ENCODE measurements at regions not wholly inside any gene's neighbourhood (a gene's known extent, or its start where the extent isn't known, plus 50 kb on each side); places are given as distances from the start of the nearest gene placed in this dataset.
A peak's percentile ranks its signal among the peaks of the same experiment; 100 is the strongest.

DNA sequence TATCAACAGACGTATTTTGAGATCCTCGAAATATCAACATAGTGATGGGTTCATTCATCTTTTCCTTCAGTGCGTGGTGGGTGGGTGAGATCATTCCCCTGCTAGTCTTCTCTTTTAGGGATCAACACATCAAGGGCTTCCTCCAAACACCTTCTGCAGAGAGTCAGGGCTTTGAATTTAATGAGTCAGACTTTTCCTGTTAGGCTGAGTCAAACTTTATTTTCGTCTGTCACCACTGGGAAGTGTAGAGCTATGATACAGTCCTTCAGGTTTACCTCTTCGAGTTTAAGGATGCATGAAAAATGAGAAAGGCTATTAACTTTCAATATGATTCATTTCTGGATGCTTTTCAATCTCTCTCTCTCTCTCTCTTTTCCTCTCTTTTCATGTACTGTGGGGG is 189.1 kb downstream of the BMP2 start:
- peak; percentile 8 for DNase-seq

DNA sequence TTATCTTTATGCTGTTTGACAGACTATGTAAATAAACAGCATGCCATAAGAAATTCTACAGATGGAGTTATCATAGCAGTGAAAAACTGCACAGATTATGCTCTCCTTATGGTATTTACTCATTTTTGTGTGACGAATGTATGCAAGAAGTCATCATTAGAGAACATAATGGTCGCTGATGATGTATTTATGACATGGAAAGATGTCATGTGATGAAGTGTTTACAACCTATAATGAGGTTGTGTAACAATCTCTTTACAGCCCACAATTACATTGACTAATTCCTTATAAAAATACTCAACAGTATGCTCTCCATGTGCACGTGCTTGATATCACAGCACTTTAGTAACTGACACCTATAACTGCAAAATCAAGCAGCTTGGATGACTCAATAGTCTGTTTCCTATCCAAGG is 192.4 kb downstream of the BMP2 start:
- no peak for DNase-seq

GRCh38 chr20:6966721-6967120 is 199.2 kb downstream of the BMP2 start:
- DNase-seq, result no peak

DNA sequence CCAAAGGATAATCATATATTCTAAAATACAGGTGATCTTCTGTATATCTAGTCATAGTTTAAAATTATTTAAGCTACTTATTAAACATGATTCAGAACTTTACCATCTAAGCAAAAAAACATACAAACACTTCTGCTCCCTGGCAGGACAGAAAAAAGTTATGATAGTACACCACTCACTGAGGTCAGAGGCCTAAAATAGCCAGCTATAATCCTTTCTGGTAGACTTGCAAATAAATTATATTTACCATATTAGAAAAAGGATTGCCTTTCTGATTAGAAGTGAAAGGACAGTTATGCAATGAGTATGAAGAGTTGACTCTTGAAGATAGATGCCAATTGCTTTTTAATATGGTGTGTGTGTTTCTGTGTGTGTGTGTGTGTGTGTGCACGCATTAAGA is 207.4 kb downstream of the BMP2 start:
- no peak for DNase-seq

DNA sequence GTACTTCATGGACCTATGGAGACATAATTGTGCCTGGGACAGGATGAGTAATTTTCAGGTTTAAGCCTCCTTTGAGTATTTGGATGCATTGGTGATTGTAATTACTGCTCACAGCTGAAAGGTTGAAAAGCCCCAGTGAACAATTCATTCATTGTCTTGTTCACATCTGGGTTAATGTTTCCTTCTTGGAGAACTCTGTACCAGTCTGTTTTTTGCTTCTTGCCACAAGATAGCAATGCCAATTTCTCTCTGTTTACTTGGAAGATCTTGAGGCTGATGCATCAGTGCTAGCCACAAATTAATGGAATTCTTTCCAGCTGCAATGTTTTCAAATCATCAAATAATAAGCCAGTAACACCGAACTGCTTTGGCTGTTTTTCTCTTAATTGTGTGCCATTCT is 207.8 kb downstream of the BMP2 start:
- no peak for DNase-seq

- DNase-seq, result no peak
Measured at GRCh38 chr20:6976106-6976900, 208.8 kb downstream of the BMP2 start.

GRCh38 chr20:6979621-6980020 is 212.1 kb downstream of the BMP2 start:
- no peak for DNase-seq

DNA sequence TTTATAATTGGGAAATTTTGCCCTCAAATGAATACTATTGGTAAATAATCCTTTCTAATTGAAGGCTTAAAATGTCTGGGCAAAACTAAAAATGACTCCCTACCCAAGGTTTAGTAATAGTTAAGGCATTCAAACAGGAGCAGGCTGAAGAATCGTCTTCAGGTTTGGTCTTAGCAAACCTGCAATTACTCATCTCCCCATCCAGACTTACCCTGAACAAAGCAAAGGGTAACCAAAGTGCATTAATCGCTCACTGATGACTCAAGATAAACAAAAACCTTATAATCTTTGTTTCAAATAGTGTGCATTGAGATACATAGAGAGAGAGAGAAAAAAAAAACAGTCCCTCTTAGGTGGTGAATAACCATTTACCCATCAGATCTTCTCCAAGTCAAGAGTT is 225.5 kb downstream of the BMP2 start:
- no peak for DNase-seq

DNA sequence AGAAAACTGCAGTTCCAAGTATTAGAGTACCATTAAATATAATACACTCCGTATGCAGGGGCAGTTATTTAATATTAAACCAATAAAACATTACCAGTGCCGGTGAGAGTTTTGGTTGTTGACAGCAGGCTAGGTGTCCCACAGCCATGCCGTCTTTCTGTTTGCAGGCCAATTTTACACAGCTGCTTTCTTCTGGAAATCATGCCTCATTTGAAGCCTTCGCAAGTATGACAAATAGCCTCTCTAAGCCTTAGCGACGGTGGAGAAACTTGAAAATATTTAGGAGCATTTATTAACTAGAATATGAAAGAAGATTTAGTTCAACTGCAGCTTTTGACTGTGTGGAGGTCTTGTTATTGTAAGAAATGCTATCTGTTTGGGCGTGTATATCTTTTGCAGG is 226.0 kb downstream of the BMP2 start:
- DNase-seq, result no peak

DNA sequence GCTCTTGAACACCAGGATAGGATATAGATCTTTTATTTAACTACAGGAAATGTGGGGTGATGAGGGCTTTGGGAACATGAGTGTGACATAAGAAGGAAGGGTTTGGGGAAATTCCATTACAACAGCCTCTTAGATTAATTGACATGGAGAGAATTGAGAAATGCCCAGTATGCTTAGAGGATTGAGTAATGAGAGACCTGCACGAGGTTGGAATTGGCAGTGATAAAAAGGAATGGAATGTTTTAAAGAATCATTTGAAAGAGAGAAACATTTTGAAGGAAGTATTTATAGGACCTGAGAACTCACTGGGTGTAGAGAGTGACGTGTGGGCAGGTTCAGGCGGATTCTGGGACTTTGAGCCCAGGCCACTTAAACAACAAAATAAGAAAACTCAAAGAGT is 227.0 kb downstream of the BMP2 start:
- no peak for DNase-seq

DNA sequence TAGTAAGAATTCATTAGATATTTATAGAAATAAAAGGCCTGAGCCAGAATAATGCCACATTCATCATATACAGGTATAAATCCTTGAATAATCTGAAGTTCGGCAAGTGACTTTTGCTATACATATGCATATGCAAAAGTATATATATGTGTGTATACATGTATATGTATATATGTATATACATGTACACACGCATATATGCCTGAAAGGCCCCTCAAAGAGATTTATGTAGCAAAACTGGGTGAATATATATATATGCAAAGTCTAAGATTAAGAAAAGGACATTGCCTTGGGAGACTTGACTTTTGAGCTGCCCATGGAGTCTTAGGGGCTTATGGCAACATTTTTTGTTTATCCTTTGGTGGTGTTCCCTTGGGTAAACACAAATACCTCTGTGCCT is 231.4 kb downstream of the BMP2 start:
- DNase-seq, result no peak

DNA sequence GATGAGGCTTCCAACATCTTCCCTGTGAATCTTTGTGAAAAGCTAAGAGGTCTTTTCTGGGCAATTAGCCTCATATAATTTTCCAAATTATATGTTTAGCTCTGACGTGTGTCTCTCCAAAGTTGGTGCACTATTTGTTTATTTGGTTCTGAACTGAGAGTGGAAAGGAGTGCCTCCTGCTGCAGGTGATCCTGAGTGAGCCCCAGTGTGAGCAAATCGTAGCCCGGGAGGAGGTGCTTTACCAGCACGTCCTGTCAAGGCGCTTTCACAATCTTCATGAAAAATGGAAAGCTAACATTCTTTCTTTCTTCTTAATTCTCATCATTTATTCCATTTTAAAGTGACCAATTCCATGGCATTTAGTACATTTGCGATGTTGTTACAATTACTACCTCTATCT is 231.9 kb downstream of the BMP2 start:
- no peak for DNase-seq

- DNase-seq, result no peak
Measured at GRCh38 chr20:7003598-7003997, 236.1 kb downstream of the BMP2 start.

- DNase-seq, result no peak
Measured at GRCh38 chr20:7004801-7005200, 237.3 kb downstream of the BMP2 start.

DNA sequence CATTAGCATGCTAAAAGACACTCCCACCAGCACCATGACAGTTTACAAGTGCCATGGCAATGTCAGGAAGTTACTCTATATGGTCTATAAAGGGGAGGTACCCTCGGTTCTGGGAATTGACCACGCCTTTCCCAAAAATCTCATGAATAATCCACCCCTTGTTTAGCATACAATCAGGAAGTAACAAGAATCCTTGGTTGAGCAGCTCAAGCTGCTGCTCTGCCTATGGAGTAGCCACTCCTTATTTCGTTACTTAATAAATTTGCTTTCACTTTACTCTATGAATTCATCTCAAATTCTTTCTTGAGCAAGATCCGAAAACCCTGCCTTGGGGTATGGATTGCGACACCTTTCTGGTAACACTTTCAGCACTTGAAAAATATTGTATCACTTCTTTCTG is 243.0 kb downstream of the BMP2 start:
- DNase-seq, result no peak

GRCh38 chr20:7015257-7015656 is 247.8 kb downstream of the BMP2 start:
- DNase-seq, result no peak

DNA sequence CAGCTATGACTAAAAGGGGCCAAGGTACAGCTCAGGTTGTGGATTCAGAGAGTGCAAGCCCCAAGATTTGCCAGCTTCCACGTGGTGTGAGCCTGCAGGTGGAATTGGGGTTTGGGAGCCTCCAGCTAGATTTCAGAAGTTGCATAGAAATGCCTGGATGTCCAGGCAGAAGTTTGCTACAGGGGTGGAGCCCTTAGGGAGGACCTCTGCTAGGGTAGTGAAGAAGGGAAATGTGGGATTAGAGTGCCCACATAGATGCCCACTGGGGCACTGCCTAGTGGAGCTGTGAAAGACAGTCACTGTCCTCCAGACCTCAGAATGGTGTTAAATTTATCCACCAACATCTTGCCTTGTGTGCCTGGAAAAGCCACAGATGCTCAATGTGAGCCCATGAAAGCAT is 255.1 kb downstream of the BMP2 start:
- DNase-seq, result no peak

DNA sequence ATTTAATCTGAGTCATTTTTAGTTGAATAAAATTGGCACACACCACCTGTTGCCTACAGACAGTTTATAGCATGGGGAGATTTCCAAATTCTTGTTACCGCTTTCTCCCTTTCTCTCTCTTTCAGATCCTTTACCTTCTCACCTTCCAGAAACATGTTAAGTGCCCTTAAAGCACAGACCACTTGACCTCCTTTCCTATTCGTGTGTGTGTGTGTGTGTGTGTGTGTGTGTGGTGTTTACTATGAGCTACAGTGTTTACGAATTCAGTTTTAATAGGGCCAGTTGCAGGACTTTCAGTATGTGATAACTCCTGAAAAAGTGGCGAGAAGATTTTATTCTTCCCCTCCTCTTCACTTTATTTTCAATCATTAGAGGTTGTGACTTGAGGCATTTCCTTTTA is 258.1 kb downstream of the BMP2 start:
- no peak for DNase-seq

DNA sequence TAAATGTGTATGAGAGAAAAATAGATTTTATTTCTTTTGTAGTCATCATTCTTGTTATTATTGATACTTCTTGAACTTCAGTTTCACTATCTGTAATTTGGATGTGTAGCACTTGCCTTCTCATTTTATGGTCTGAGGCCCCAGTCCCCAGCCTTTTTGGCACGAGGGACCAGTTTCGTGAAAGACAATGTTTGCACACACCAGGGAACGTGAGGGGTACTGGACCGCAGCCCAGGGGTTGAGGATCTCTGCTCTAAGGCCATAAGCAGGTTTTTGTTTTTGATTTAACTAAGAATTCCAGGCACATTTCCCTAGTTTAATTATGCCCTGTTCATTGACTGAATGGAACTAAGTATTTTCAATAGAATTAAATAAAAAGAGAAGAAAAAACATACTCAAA is 261.5 kb downstream of the BMP2 start:
- no peak for DNase-seq

DNA sequence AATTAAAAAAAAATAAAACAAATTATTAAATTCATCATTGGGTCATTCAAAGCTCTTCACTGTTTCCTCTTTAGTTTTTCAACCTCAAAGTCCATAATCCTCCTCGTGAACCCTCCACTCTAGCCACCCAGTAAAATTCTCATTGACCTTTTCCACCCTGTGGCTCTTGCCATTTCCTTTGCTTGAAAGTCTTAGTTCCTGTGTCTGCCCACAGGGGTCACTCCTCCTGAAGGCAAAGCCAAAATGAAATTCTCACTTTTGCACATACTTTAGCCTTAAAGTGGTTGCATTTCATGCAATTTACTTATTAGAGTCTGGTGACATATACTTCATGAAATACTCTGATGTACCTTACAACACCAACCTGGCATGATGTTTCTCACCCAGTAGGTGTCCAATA is 263.7 kb downstream of the BMP2 start:
- peak; percentile 8 for DNase-seq

DNA sequence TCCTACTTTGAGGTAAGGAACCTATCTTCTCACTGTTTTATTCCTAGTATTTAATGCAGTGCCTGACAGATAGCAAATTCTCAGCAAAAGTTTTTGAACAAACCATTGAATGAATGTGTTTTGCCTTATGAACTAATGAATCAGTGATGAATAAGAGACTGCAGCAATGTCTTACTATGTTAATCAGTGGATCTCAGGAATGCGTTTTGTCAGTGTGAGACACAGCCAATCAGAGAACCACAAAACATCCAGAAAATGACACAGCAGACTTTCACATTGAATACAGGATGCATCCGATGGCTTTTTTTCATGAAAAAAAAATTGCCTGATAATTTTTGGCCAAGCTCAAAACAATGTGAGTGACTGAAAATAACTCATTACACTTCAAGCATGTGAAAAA is 270.5 kb downstream of the BMP2 start:
- no peak for DNase-seq

DNA sequence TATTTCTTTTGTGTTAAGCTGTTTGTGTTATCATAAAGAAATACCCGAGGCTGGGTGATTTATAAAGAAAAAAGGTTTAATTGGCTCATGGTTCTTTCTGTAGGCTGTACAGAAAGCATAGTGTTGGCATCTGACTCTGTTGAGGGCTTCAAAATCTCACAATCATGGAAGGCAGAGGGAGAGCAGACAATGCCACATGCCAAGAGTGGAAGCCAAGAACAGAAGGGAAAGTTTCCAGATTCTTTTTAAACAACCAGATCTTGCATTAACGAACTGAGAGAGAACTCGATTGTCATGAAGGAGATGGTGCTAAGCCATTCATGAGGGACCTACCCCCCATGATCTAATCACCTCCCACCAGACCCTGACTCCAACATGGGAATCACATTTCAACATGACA is 290.1 kb downstream of the BMP2 start:
- DNase-seq, result no peak

DNA sequence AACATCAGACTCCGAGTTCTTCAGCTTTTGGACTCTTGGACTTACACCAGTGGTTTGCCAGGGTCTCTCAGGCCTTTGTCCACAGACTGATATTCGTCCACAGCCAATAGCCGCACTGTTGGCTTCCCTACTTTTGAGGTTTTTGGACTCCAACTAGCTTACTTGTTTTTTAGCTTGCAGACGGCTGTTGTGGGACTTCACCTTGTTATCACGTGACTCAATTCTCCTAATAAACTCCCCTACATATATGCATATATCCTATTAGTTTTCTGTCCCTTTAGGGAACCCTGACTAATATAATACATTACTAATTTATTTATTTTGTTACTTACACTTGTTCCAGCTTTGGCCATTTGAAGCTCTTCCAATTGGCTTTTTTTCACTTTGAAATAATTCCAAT is 311.3 kb downstream of the BMP2 start:
- DNase-seq, result no peak

- DNase-seq, result no peak
Measured at GRCh38 chr20:7080472-7080871, 313.0 kb downstream of the BMP2 start.

DNA sequence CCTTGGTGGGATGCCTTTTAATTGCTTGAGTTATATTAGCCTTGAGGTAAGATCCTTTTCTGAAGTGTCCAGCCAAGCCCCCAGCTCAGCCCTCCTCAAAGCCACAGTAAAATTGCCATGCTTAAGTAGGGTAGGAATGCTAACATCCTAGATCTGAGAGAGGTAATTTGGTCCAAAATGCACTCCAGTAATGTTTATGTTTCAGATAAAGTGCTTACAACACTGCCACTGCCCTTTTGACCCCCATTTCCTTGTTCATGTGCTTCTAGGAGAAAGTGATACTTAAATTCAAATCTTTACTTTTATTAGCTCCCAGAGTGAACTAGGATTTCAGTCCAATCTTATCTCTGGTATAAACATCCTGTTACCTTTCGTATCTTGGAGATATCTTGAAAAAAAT is 318.0 kb downstream of the BMP2 start:
- DNase-seq, result peak; percentile 1
